ENCODE measurements at regions not wholly inside any gene's neighbourhood (a gene's known extent, or its start where the extent isn't known, plus 50 kb on each side); places are given as distances from the start of the nearest gene placed in this dataset.

DNA sequence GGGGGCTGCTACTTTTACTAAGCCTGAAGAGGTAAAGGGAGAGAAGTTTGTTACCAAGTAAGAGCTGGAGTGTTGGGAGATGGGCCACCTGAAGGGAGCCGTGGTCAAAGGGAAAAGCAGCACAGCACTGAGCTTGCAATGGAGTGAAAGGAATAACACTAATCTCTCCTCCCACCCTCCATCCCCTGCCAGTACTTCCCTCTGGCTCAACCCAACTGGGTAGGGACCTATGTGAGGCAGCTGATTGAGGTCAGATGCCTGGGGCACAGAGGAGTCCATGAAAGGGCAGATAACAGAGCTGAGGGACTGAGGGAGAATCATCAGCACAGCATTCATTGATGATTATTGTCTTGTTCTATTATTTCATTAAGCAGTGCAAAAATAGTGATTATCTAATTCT, 212.4 kb upstream of the TBC1D5 start:
- 78 to 88% methylated on average over 1 of the region's 1 CpG for WGBS, 2 donors
- Histone ChIP-seq H3K4me3 (no peak overlapping the region), H3K4me1 (no peaks in the 10 kb centered on the region), H3K27ac (no peak overlapping the region), H3K9me3 (no peaks in the 10 kb centered on the region), H3K36me3 (no peaks in the 10 kb centered on the region), H3K27me3 (no peaks in the 10 kb centered on the region)
- TF ChIP-seq, protein P1, sequence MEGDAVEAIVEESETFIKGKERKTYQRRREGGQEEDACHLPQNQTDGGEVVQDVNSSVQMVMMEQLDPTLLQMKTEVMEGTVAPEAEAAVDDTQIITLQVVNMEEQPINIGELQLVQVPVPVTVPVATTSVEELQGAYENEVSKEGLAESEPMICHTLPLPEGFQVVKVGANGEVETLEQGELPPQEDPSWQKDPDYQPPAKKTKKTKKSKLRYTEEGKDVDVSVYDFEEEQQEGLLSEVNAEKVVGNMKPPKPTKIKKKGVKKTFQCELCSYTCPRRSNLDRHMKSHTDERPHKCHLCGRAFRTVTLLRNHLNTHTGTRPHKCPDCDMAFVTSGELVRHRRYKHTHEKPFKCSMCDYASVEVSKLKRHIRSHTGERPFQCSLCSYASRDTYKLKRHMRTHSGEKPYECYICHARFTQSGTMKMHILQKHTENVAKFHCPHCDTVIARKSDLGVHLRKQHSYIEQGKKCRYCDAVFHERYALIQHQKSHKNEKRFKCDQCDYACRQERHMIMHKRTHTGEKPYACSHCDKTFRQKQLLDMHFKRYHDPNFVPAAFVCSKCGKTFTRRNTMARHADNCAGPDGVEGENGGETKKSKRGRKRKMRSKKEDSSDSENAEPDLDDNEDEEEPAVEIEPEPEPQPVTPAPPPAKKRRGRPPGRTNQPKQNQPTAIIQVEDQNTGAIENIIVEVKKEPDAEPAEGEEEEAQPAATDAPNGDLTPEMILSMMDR (IDR thresholded peaks at IDR 0.05): no peak
- no peak for TF ChIP-seq POLR2AphosphoS5 (IDR thresholded peaks at IDR 0.05)
- TF ChIP-seq POLR2A (IDR thresholded peaks at IDR 0.05): no peak
- TF ChIP-seq EP300 (IDR thresholded peaks at IDR 0.05): no peak
- ATAC-seq (ENCODE audit: low FRiP score in 2 of 2) (no peak), DNase-seq (no peak)

DNA sequence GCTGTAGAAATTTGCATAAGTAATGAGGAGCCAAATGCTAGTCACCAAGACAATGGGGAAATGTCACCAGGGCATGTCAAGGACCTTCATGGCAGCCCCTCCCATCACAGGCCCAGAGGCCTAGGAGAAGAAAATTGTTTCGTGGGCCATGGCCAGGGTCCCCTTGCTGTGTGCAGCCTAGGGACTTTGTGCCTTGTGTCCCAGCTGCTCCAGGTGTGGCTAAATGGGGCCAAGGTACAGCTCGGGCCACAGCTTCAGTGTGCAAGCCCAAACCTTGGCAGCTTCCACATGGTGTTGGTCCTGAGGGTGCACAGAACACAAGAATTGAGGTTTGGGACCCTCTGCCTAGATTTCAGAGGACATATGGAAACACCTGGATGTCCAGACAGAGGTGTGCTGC, 208.8 kb upstream of the TBC1D5 start:
- TF ChIP-seq POLR2AphosphoS5 (IDR thresholded peaks at IDR 0.05): no peak
- TF ChIP-seq EP300 (IDR thresholded peaks at IDR 0.05): no peak
- TF ChIP-seq, protein P1 (IDR thresholded peaks at IDR 0.05): no peak
- TF ChIP-seq POLR2A (IDR thresholded peaks at IDR 0.05): no peak
- H3K9me3 ChIP-seq: no peaks in the 10 kb centered on the region
- H3K27ac ChIP-seq: no peak overlapping the region
- DNase-seq: no peak
- H3K4me1 ChIP-seq: no peaks in the 10 kb centered on the region
- no peaks in the 10 kb centered on the region for H3K27me3 ChIP-seq
- no peaks in the 10 kb centered on the region for H3K36me3 ChIP-seq
- no peak overlapping the region for H3K4me3 ChIP-seq
- ATAC-seq (ENCODE audit: low FRiP score in 2 of 2): no peak
- 74 to 82% methylated on average over 2 of the region's 2 CpGs for WGBS, 2 donors

DNA sequence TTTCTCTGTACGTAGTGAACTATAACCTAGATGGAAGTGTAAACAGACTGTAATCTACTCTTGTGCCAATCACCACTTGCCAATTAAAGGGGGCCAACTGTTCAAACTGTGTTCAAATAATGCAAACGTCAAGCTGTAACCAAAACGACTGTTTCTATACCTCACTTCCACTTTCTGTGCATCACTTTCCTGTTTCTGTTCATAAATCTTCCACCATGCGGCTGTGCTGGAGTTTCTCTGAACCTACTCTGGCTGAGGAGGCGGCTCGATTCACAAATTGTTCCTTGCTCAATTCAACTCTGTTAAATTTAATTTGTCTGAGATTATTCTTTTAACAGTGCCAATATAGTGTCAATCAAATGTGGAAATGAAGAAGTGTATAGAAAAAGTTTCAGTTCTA, 206.7 kb upstream of the TBC1D5 start:
- ATAC-seq (ENCODE audit: low FRiP score in 2 of 2): no peak

DNA sequence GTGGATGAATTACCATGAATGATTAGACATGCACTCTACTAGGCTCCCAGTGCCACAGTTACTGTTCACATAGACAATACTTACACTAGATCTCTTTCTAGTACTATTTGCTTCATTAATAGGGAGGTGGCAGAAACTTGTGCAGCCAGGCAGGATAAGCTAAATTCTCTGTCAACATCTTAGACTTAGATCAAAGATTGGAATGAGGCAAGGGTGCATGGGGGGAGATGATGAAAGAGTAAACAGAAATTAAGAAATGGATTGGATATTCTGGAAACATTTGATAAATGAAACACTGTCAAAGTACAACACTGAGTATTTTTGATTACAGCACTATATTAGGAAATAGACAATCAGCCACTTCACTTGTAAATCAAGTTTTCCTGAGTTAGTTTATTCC, 205.4 kb upstream of the TBC1D5 start:
- DNase-seq (no peak), ATAC-seq (ENCODE audit: low FRiP score in 2 of 2) (no peak)
- H3K36me3 ChIP-seq: no peaks in the 10 kb centered on the region
- H3K27me3 ChIP-seq: no peaks in the 10 kb centered on the region
- no peak overlapping the region for H3K4me3 ChIP-seq
- H3K9me3 ChIP-seq: no peaks in the 10 kb centered on the region
- TF ChIP-seq POLR2AphosphoS5 (IDR thresholded peaks at IDR 0.05) (no peak), POLR2A (IDR thresholded peaks at IDR 0.05) (no peak), EP300 (IDR thresholded peaks at IDR 0.05) (no peak)
- TF ChIP-seq, protein P1 (IDR thresholded peaks at IDR 0.05): no peak
- no peaks in the 10 kb centered on the region for H3K4me1 ChIP-seq
- no peak overlapping the region for H3K27ac ChIP-seq

More for the DNA sequence above, 206.7 kb upstream of the TBC1D5 start:
- Histone ChIP-seq H3K36me3 (no peaks in the 10 kb centered on the region), H3K9me3 (no peaks in the 10 kb centered on the region), H3K27me3 (no peaks in the 10 kb centered on the region), H3K4me1 (no peaks in the 10 kb centered on the region), H3K27ac (no peak overlapping the region), H3K4me3 (no peak overlapping the region)
- DNase-seq: no peak
- TF ChIP-seq, protein P1 (IDR thresholded peaks at IDR 0.05): no peak
- TF ChIP-seq EP300 (IDR thresholded peaks at IDR 0.05): no peak
- TF ChIP-seq POLR2AphosphoS5 (IDR thresholded peaks at IDR 0.05): no peak
- no peak for TF ChIP-seq POLR2A (IDR thresholded peaks at IDR 0.05)
- 31 to 36% methylated on average over 6 of the region's 6 CpGs for WGBS, 2 donors

DNA sequence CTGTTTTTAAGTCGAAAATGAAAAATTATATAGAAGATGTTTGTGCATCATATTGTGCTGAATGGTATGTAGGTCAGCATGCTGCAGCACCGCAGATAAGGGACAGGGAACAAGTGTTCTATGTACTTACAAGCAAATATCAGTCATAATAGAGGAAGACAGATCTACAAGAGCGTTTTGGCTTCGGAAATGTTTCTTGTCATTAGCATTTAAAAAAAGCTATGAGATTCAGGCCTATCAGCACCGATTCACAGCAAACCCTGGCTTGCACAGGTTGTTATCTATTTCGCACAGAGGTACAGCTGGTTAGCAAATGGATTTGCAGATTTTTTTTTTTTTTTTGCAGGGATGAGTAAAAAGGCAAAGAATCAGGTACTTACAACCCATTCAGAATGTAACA, 204.2 kb upstream of the TBC1D5 start:
- no peak overlapping the region for H3K4me3 ChIP-seq
- no peaks in the 10 kb centered on the region for H3K4me1 ChIP-seq
- 61 to 73% methylated on average over 6 of the region's 6 CpGs for WGBS, 2 donors
- H3K36me3 ChIP-seq: no peaks in the 10 kb centered on the region
- no peak overlapping the region for H3K27ac ChIP-seq
- no peaks in the 10 kb centered on the region for H3K9me3 ChIP-seq
- TF ChIP-seq, protein P1 (IDR thresholded peaks at IDR 0.05): no peak
- TF ChIP-seq POLR2AphosphoS5 (IDR thresholded peaks at IDR 0.05) (no peak), POLR2A (IDR thresholded peaks at IDR 0.05) (no peak), EP300 (IDR thresholded peaks at IDR 0.05) (no peak)
- H3K27me3 ChIP-seq: no peaks in the 10 kb centered on the region
- no peak for DNase-seq
- no peak for ATAC-seq (ENCODE audit: low FRiP score in 2 of 2)
